HepG2 (cell line): ENCODE measurements at regions not wholly inside any gene's neighbourhood (a gene's known extent, or its start where the extent isn't known, plus 50 kb on each side); places are given as distances from the start of the nearest gene placed in this dataset.

ENCODE experiments used
- ATAC-seq: fragments of 200-7000 bp; cut with Tn5 transposase; 3 replicates; pipeline ENCODE4 v1.9.1; 2020; ENCODE audit warnings: mild to moderate bottlenecking, moderate library complexity
- BruUV-seq: library from RNA; stranded (reverse); fragments of 400-500 nt; replicated peaks from 2 replicates; lab custom pipeline; 2021; lab: Mats Ljungman, UMichigan
- CTCF ChIA-PET: fragments of 300-600 bp; formaldehyde crosslinking; extraction: SDS; loops from one replicate; lab custom pipeline; 2021; ENCODE audit warnings: low total read pairs, inconsistent platforms, low intra/inter-chr PET ratio; lab: Yijun Ruan, JAX
- POLR2A ChIA-PET: fragments of 350-600 bp; sonication (Branson Sonifier 250); formaldehyde crosslinking; loops from one replicate; lab custom pipeline; 2020; ENCODE audit warnings: antibody characterized with exemption, inconsistent platforms; lab: Yijun Ruan, JAX
- DNase-seq: peaks from one replicate; pipeline ENCODE4 v3.0.0-alpha.2; 2015; ENCODE audit warnings: low spot score
- FAIRE-seq: peaks from 3 replicates; lab custom pipeline; 2011; peaks lifted over from hg19 to GRCh38; lab: Jason Lieb, UNC
- H2AFZ ChIP-seq: one replicate; pipeline ENCODE4 v1.6.1; 2011; ENCODE audit warnings: low read length, inconsistent platforms
- H3K27ac ChIP-seq: fragments of 300-600 bp; 3 replicates; pipeline ENCODE4 v1.8.0; 2011; ENCODE audit warnings: mixed run types, mild to moderate bottlenecking, mixed read lengths, low read length, inconsistent platforms; ENCODE audit not compliant: insufficient read depth; ENCODE audit errors: extremely low read length
- H3K27me3 ChIP-seq, 2 experiments: fragments of 200-600 bp in 1 of 2; 2 replicates in 1 of 2; 3 replicates in 1 of 2; pipeline versions ENCODE4 v1.6.0 to v1.8.0; 2011; ENCODE audit warnings: low read length in 2 of 2, mild to moderate bottlenecking in 2 of 2, moderate library complexity in 2 of 2, inconsistent platforms in 1 of 2; ENCODE audit not compliant: insufficient read depth in 2 of 2, control insufficient read depth in 1 of 2
- H3K36me3 ChIP-seq, 2 experiments: fragments of 200-600 bp in 1 of 2; replicated peaks in 1 of 2; 2 replicates in 1 of 2; 3 replicates in 1 of 2; pipeline versions ENCODE4 v1.5.1 to v1.8.0; 2011; ENCODE audit warnings: low read length in 2 of 2, inconsistent platforms in 1 of 2; ENCODE audit not compliant: insufficient read depth in 2 of 2, control insufficient read depth in 1 of 2
- H3K4me1 ChIP-seq: 2 replicates; pipeline ENCODE4 v1.5.1; 2012; ENCODE audit warnings: low read length, inconsistent platforms; ENCODE audit not compliant: insufficient read depth
- H3K4me2 ChIP-seq: 2 replicates; pipeline ENCODE4 v1.6.0; 2011; ENCODE audit warnings: low read depth, low read length, inconsistent platforms
- H3K4me3 ChIP-seq, 3 experiments: fragments of 200-600 bp in 1 of 3; sonication (generic), shearing (Covaris generic) in 1 of 3; replicated peaks in 1 of 3; 2 replicates each; pipeline ENCODE4 v1.5.1; 2011 to 2016; ENCODE audit warnings: low read length in 3 of 3, inconsistent platforms in 2 of 3, low read depth in 2 of 3, mild to moderate bottlenecking in 2 of 3, control low read depth in 1 of 3, mixed read lengths in 1 of 3; ENCODE audit not compliant: insufficient read depth in 1 of 3
- H3K79me2 ChIP-seq: one replicate; pipeline ENCODE4 v1.6.1; 2011; ENCODE audit warnings: low read length, inconsistent platforms; ENCODE audit not compliant: insufficient read depth
- H3K9ac ChIP-seq: 2 replicates; pipeline ENCODE4 v1.6.0; 2011; ENCODE audit warnings: mild to moderate bottlenecking, low read depth, low read length, inconsistent platforms; ENCODE audit not compliant: insufficient read depth
- H3K9me3 ChIP-seq: 2 replicates; pipeline ENCODE4 v1.5.1; 2012; ENCODE audit warnings: mild to moderate bottlenecking, low read length
- H4K20me1 ChIP-seq: 2 replicates; pipeline ENCODE4 v1.6.0; 2011; ENCODE audit warnings: inconsistent platforms, mild to moderate bottlenecking, low read length, moderate library complexity; ENCODE audit not compliant: insufficient read depth
- AKAP8 ChIP-seq: sonication (generic); formaldehyde crosslinking; IDR thresholded peaks from 2 replicates; pipeline ENCODE4 v1.5.1; 2020; ENCODE audit warnings: mild to moderate bottlenecking, missing genetic modification reagents
- HNF4A ChIP-seq: sonication (generic); formaldehyde crosslinking; IDR thresholded peaks from 2 replicates; pipeline ENCODE4 v1.4.0; 2020; ENCODE audit warnings: missing genetic modification reagents
- MED1 ChIP-seq: sonication (generic); formaldehyde crosslinking; IDR thresholded peaks from 2 replicates; pipeline ENCODE4 v1.4.0; 2020; ENCODE audit warnings: missing genetic modification reagents
- NFRKB ChIP-seq: fragments of 450-650 bp; IDR thresholded peaks from 2 replicates; pipeline ENCODE4 v1.6.1; 2017
- RARA ChIP-seq: IDR thresholded peaks from 2 replicates; pipeline ENCODE4 v1.6.1; 2016; ENCODE audit warnings: missing genetic modification reagents, missing compliant biosample characterization
- SOX13 ChIP-seq, 3 experiments: fragments of 450-650 bp in 1 of 3; sonication (generic) in 1 of 3; formaldehyde crosslinking in 1 of 3; IDR thresholded peaks in 2 of 3; conservative IDR thresholded peaks in 1 of 3; 2 replicates each; pipeline versions ENCODE4 v1.5.0 to v1.6.1; 2016 to 2020; ENCODE audit warnings: antibody characterized with exemption in 1 of 3, mild to moderate bottlenecking in 1 of 3, missing compliant biosample characterization in 1 of 3, missing genetic modification reagents in 1 of 3, moderate library complexity in 1 of 3
- SOX5 ChIP-seq: IDR thresholded peaks from 2 replicates; pipeline ENCODE4 v1.6.1; 2016; ENCODE audit warnings: borderline replicate concordance
- SRF ChIP-seq: IDR thresholded peaks from 2 replicates; pipeline ENCODE4 v1.6.1; 2011; ENCODE audit warnings: mild to moderate bottlenecking, low read depth, low read length, moderate library complexity
- TFE3 ChIP-seq: IDR thresholded peaks from 2 replicates; pipeline ENCODE4 v1.6.1; 2016
- ZNF207 ChIP-seq: fragments of 450-650 bp; IDR thresholded peaks from 2 replicates; pipeline ENCODE4 v1.6.1; 2016; ENCODE audit warnings: antibody characterized with exemption, borderline replicate concordance
- ZNF318 ChIP-seq: sonication (generic); formaldehyde crosslinking; IDR thresholded peaks from 2 replicates; pipeline ENCODE4 v1.4.0; 2020; ENCODE audit warnings: mild to moderate bottlenecking, missing genetic modification reagents
- ZNF639 ChIP-seq: conservative IDR thresholded peaks from 2 replicates; pipeline ENCODE4 v1.6.1; 2018; ENCODE audit warnings: missing genetic modification reagents
- ZZZ3 ChIP-seq: sonication (generic); formaldehyde crosslinking; IDR thresholded peaks from 2 replicates; pipeline ENCODE4 v1.4.0; 2020; ENCODE audit warnings: missing genetic modification reagents, mild to moderate bottlenecking, borderline replicate concordance
- WGBS: methylation state at CpG from one replicate; pipeline ENCODE4 v1.1.6; 2017; ENCODE audit warnings: low lambda C conversion rate; 5-methylcytosine and 5-hydroxymethylcytosine counted together
- in situ Hi-C: cut with HindIII; loops from 2 replicates; pipeline ENCODE4 v1.10.0; 2017; ENCODE audit warnings: low pct_unique_long_range_greater_than_20kb; ENCODE audit not compliant: extremely low pct_ligation_motif_present
- intact Hi-C: fragments of 100-400 bp; cut with micrococcal nuclease; formaldehyde crosslinking; loops from one replicate; pipeline ENCODE4 v1.10.0; 2022; ENCODE audit not compliant: unreplicated experiment

GRCh38 chr12:114769634-114770033, 85.7 kb upstream of the TBX3 start:
- Histone ChIP-seq H3K36me3 (no peaks in the 10 kb centered on the region), H3K4me3 (no peak overlapping the region), H2AFZ (no peak overlapping the region), H3K9me3 (no peaks in the 10 kb centered on the region), H3K4me2 (no peak overlapping the region), H3K4me1 (peaks cover 42% of the 10 kb centered on the region), H3K27ac (no peak overlapping the region), H3K27me3 (no peaks in the 10 kb centered on the region), H3K9ac (no peak overlapping the region), H4K20me1 (no peaks in the 10 kb centered on the region), H3K79me2 (no peaks in the 10 kb centered on the region)
- ChIA-PET CTCF (no interaction called here), POLR2A (interaction anchor here (1.1 to 2.3 kb wide), 3 partner anchors 29 to 85 kb away, joined by 5 to 16 read pairs (median 8); partner anchors contain the start of gene TBX3)
- intact Hi-C loops (no loop called here), in situ Hi-C loops (no loop called here)
- no peak for ATAC-seq
- FAIRE-seq = no peak
- 65% methylated on average over 4 of the region's 4 CpGs for WGBS
- BruUV-seq = no TSS peak
- DNase-seq = peak; percentile 34
- TF ChIP-seq ZNF207 = no peak
- 0 out of 2 replicates have a peak, but pooled peaks have one; percentile 7 for TF ChIP-seq RARA (CRISPR knock-in tag)
- TF ChIP-seq NFRKB = no peak
- peak; percentile 64; the same call in 1 of the 2 replicates for TF ChIP-seq SOX5 (CRISPR knock-in tag)
- TF ChIP-seq ZZZ3 (CRISPR knock-in tag) = no peak
- TF ChIP-seq SRF = no peak
- no peak for TF ChIP-seq AKAP8 (CRISPR knock-in tag)
- TF ChIP-seq ZNF318 = no peak
- TF ChIP-seq MED1 (CRISPR knock-in tag) = peak; percentile 25; the same call in 1 of the 2 replicates
- 0 out of 2 replicates have a peak, but pooled peaks have one; percentile 21 for TF ChIP-seq SOX13 (IDR thresholded peaks at IDR 0.05)
- peak in 1 of 2 experiments; percentile 55; a peak in 2 of 4 replicates for TF ChIP-seq SOX13 (CRISPR knock-in tag; conservative IDR thresholded peaks at IDR 0.05 in 1 of 2, IDR thresholded peaks at IDR 0.05 in 1 of 2)
- TF ChIP-seq ZNF639 (CRISPR knock-in tag) = no peak
- 0 out of 2 replicates have a peak, but pooled peaks have one; percentile 5 for TF ChIP-seq HNF4A (CRISPR knock-in tag)
- TF ChIP-seq TFE3 (CRISPR knock-in tag) = peak; percentile 66
